ENCODE measurements at regions not wholly inside any gene's neighbourhood (a gene's known extent, or its start where the extent isn't known, plus 50 kb on each side); places are given as distances from the start of the nearest gene placed in this dataset.

DNA sequence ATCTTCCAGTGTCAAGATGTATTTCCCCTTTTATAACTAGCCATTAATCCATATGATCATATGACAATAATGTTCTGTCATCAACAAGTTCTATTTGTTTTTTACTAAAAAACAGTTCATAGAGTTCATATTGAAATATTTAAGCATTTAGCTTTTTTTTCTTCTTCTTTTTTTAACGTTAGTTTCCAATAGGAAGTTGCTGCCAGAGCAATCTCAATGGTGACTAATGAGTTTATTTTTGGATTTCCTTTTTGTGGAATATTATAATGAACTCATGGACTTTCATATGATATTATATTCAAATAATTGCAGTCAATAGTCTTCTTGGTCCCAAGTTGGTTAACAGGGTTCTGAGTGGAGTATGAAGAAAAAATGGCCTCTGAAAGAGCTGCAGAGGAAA lies 343.3 kb downstream of the BCKDHB start:
- TF ChIP-seq GATA2 (IDR thresholded peaks at IDR 0.05; ENCODE audit: low read depth, low read length) (no peak), GATA3 (IDR thresholded peaks at IDR 0.05; ENCODE audit: low read depth, low read length) (no peak)
